ENCODE measurements at regions not wholly inside any gene's neighbourhood (a gene's known extent, or its start where the extent isn't known, plus 50 kb on each side); places are given as distances from the start of the nearest gene placed in this dataset.

DNA sequence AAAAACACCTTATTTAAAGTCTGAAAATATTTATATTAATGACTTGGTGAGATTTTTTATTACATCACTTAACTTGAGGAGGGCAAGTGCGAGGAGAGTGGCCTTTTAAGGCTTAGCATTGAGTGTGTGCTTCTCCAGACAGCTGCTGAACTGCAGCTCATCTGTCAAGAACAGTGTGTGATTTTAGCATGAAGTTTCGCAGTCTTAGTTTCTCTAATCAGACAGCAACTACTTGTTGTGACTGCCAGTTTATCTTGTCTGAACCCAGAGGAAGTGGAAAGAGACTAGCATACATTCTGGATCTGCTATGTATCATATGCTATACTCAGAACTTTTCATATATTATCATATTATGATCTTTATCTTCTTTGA lies 291.7 kb upstream of the ROPN1 start:
- DNase-seq (ENCODE audit: low read depth, low spot score), result no peak
- Histone ChIP-seq H3K36me3 (ENCODE audit: insufficient read depth, insufficient read length, low read length) (no peaks in the 10 kb centered on the region), H3K4me1 (ENCODE audit: insufficient read depth, insufficient read length) (peaks cover 3% of the 10 kb centered on the region), H3K4me3 (ENCODE audit: insufficient read length, low read depth) (no peak overlapping the region), H3K27me3 (ENCODE audit: insufficient read depth, insufficient read length) (no peaks in the 10 kb centered on the region), H3K9ac (ENCODE audit: insufficient read length, low read depth) (no peak overlapping the region), H3K9me3 (ENCODE audit: insufficient read depth, low read length) (no peaks in the 10 kb centered on the region)
- TF ChIP-seq SUZ12 (IDR thresholded peaks at IDR 0.05; ENCODE audit: extremely low read depth, insufficient read depth, insufficient read length), result no peak
- no peak for TF ChIP-seq YY1 (IDR thresholded peaks at IDR 0.05; ENCODE audit: insufficient read depth, insufficient read length)
- TF ChIP-seq ZNF274 (IDR thresholded peaks at IDR 0.05; ENCODE audit: low read depth, low read length), result no peak

DNA sequence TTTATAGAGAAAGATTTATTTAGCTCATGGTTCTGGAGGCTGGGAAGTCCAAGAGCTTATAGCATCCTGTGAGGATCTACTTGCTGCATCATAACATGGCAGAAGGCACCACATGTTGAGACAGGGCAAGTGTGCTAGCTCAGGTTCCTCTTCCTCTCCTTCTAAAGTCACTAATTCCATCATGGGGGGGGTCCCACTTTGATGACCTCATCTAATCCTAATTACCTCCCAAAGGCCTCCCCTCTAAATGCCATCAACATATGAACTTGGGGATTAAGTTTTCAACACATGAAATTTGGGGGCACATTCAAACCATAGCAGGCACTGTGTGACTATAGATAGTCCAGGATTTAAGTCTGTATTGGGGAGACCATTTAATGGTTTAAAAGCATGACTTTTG lies 297.1 kb upstream of the ROPN1 start:
- Histone ChIP-seq H3K27me3 (ENCODE audit: insufficient read depth, insufficient read length) (no peaks in the 10 kb centered on the region), H3K36me3 (ENCODE audit: insufficient read depth, insufficient read length, low read length) (no peaks in the 10 kb centered on the region), H3K9ac (ENCODE audit: insufficient read length, low read depth) (no peak overlapping the region), H3K9me3 (ENCODE audit: insufficient read depth, low read length) (no peaks in the 10 kb centered on the region), H3K4me3 (ENCODE audit: insufficient read length, low read depth) (no peak overlapping the region), H3K4me1 (ENCODE audit: insufficient read depth, insufficient read length) (no peaks in the 10 kb centered on the region)
- no peak for TF ChIP-seq YY1 (IDR thresholded peaks at IDR 0.05; ENCODE audit: insufficient read depth, insufficient read length)
- DNase-seq (ENCODE audit: low read depth, low spot score), result no peak

- Histone ChIP-seq H3K36me3 (ENCODE audit: insufficient read depth, insufficient read length, low read length) (no peaks in the 10 kb centered on the region), H3K4me1 (ENCODE audit: insufficient read depth, insufficient read length) (no peaks in the 10 kb centered on the region), H3K27me3 (ENCODE audit: insufficient read depth, insufficient read length) (no peaks in the 10 kb centered on the region), H3K9me3 (ENCODE audit: insufficient read depth, low read length) (no peaks in the 10 kb centered on the region), H3K9ac (ENCODE audit: insufficient read length, low read depth) (no peak overlapping the region), H3K4me3 (ENCODE audit: insufficient read length, low read depth) (no peak overlapping the region)
- DNase-seq (ENCODE audit: low read depth, low spot score), result no peak
- no peak for TF ChIP-seq YY1 (IDR thresholded peaks at IDR 0.05; ENCODE audit: insufficient read depth, insufficient read length)
- no peak for TF ChIP-seq ZNF274 (IDR thresholded peaks at IDR 0.05; ENCODE audit: low read depth, low read length)
- no peak for TF ChIP-seq SUZ12 (IDR thresholded peaks at IDR 0.05; ENCODE audit: extremely low read depth, insufficient read depth, insufficient read length)
Measured at GRCh38 chr3:124291008-124291407, 299.1 kb upstream of the ROPN1 start.

- TF ChIP-seq SUZ12 (IDR thresholded peaks at IDR 0.05; ENCODE audit: extremely low read depth, insufficient read depth, insufficient read length) (no peak), ZNF274 (IDR thresholded peaks at IDR 0.05; ENCODE audit: low read depth, low read length) (no peak), YY1 (IDR thresholded peaks at IDR 0.05; ENCODE audit: insufficient read depth, insufficient read length) (no peak)
- Histone ChIP-seq H3K4me1 (ENCODE audit: insufficient read depth, insufficient read length) (no peaks in the 10 kb centered on the region), H3K27me3 (ENCODE audit: insufficient read depth, insufficient read length) (no peaks in the 10 kb centered on the region), H3K36me3 (ENCODE audit: insufficient read depth, insufficient read length, low read length) (no peaks in the 10 kb centered on the region), H3K4me3 (ENCODE audit: insufficient read length, low read depth) (no peak overlapping the region), H3K9ac (ENCODE audit: insufficient read length, low read depth) (no peak overlapping the region), H3K9me3 (ENCODE audit: insufficient read depth, low read length) (no peaks in the 10 kb centered on the region)
- DNase-seq (ENCODE audit: low read depth, low spot score), result no peak
Measured at GRCh38 chr3:124292329-124292728, 300.4 kb upstream of the ROPN1 start.

GRCh38 chr3:124293584-124293983 lies 301.7 kb upstream of the ROPN1 start:
- H3K9ac ChIP-seq (ENCODE audit: insufficient read length, low read depth), result no peak overlapping the region
- H3K4me3 ChIP-seq (ENCODE audit: insufficient read length, low read depth), result no peak overlapping the region
- DNase-seq (ENCODE audit: low read depth, low spot score), result no peak
- no peaks in the 10 kb centered on the region for H3K36me3 ChIP-seq (ENCODE audit: insufficient read depth, insufficient read length, low read length)
- no peaks in the 10 kb centered on the region for H3K9me3 ChIP-seq (ENCODE audit: insufficient read depth, low read length)
- TF ChIP-seq ZNF274 (IDR thresholded peaks at IDR 0.05; ENCODE audit: low read depth, low read length) (no peak), YY1 (IDR thresholded peaks at IDR 0.05; ENCODE audit: insufficient read depth, insufficient read length) (no peak), SUZ12 (IDR thresholded peaks at IDR 0.05; ENCODE audit: extremely low read depth, insufficient read depth, insufficient read length) (no peak)
- H3K4me1 ChIP-seq (ENCODE audit: insufficient read depth, insufficient read length), result no peaks in the 10 kb centered on the region
- no peaks in the 10 kb centered on the region for H3K27me3 ChIP-seq (ENCODE audit: insufficient read depth, insufficient read length)

DNA sequence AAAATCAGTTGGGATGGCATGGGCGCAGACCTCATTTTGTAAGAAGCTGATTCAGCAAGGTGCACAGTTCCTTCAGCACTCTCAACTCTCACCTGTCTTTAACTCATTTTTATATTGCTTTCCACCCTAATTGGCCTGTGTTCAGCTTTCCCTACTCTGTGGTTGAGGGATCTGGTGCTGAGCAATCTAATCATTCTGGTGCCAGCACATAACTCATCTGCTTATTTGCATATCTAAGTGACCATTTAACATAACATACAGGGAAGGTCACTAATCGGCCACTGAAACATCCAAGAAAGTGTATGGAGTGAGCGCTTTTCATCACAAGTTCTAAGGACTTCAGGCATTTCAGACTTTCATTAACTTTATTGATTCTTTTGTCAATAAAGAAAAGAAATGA lies 303.4 kb upstream of the ROPN1 start:
- no peak for DNase-seq (ENCODE audit: low read depth, low spot score)
- Histone ChIP-seq H3K9ac (ENCODE audit: insufficient read length, low read depth) (no peak overlapping the region), H3K4me1 (ENCODE audit: insufficient read depth, insufficient read length) (peaks cover 3% of the 10 kb centered on the region), H3K9me3 (ENCODE audit: insufficient read depth, low read length) (no peaks in the 10 kb centered on the region), H3K27me3 (ENCODE audit: insufficient read depth, insufficient read length) (no peaks in the 10 kb centered on the region), H3K4me3 (ENCODE audit: insufficient read length, low read depth) (no peak overlapping the region), H3K36me3 (ENCODE audit: insufficient read depth, insufficient read length, low read length) (no peaks in the 10 kb centered on the region)
- TF ChIP-seq ZNF274 (IDR thresholded peaks at IDR 0.05; ENCODE audit: low read depth, low read length) (no peak), YY1 (IDR thresholded peaks at IDR 0.05; ENCODE audit: insufficient read depth, insufficient read length) (no peak), SUZ12 (IDR thresholded peaks at IDR 0.05; ENCODE audit: extremely low read depth, insufficient read depth, insufficient read length) (no peak)

- TF ChIP-seq SUZ12 (IDR thresholded peaks at IDR 0.05; ENCODE audit: extremely low read depth, insufficient read depth, insufficient read length), result no peak
- TF ChIP-seq ZNF274 (IDR thresholded peaks at IDR 0.05; ENCODE audit: low read depth, low read length), result no peak
- no peak for TF ChIP-seq YY1 (IDR thresholded peaks at IDR 0.05; ENCODE audit: insufficient read depth, insufficient read length)
- DNase-seq (ENCODE audit: low read depth, low spot score), result no peak
- H3K27me3 ChIP-seq (ENCODE audit: insufficient read depth, insufficient read length), result no peaks in the 10 kb centered on the region
- H3K4me3 ChIP-seq (ENCODE audit: insufficient read length, low read depth), result no peak overlapping the region
- no peak overlapping the region for H3K9ac ChIP-seq (ENCODE audit: insufficient read length, low read depth)
- peaks cover 3% of the 10 kb centered on the region for H3K4me1 ChIP-seq (ENCODE audit: insufficient read depth, insufficient read length)
- H3K9me3 ChIP-seq (ENCODE audit: insufficient read depth, low read length), result no peaks in the 10 kb centered on the region
- H3K36me3 ChIP-seq (ENCODE audit: insufficient read depth, insufficient read length, low read length), result no peaks in the 10 kb centered on the region
Measured at GRCh38 chr3:124296406-124296805, 304.5 kb upstream of the ROPN1 start.
